ENCODE measurements at regions not wholly inside any gene's neighbourhood (a gene's known extent, or its start where the extent isn't known, plus 50 kb on each side); places are given as distances from the start of the nearest gene placed in this dataset.

GRCh38 chr18:73099759-73100158 lies 232.0 kb upstream of the NETO1 start:
- no peak for TF ChIP-seq CTCF (IDR thresholded peaks at IDR 0.05; ENCODE audit: extremely low read depth, low read depth, low read length)
- Histone ChIP-seq H3K79me2 (ENCODE audit: insufficient read depth, low read length) (no peaks in the 10 kb centered on the region), H3K9me3 (ENCODE audit: low read depth, low read length) (no peaks in the 10 kb centered on the region), H3K27ac (ENCODE audit: low read depth, low read length) (no peak overlapping the region), H3K36me3 (ENCODE audit: insufficient read depth, low read length) (no peaks in the 10 kb centered on the region), H3K4me2 (ENCODE audit: insufficient read depth, low read length) (no peak overlapping the region), H2AFZ (ENCODE audit: low read length) (no peak overlapping the region), H3K4me1 (ENCODE audit: insufficient read depth, low read length) (no peaks in the 10 kb centered on the region), H3K27me3 (ENCODE audit: insufficient read depth, low read length) (no peaks in the 10 kb centered on the region), H3K4me3 (ENCODE audit: insufficient read depth, low read length) (no peak overlapping the region), H4K20me1 (ENCODE audit: insufficient read depth, low read length) (no peaks in the 10 kb centered on the region)
- no peak for DNase-seq (ENCODE audit: insufficient read length, low spot score, missing footprints)

- Histone ChIP-seq H3K4me3 (ENCODE audit: insufficient read depth, low read length) (no peak overlapping the region), H3K27me3 (ENCODE audit: insufficient read depth, low read length) (no peaks in the 10 kb centered on the region), H3K36me3 (ENCODE audit: insufficient read depth, low read length) (no peaks in the 10 kb centered on the region), H3K4me2 (ENCODE audit: insufficient read depth, low read length) (no peak overlapping the region), H3K79me2 (ENCODE audit: insufficient read depth, low read length) (no peaks in the 10 kb centered on the region), H3K27ac (ENCODE audit: low read depth, low read length) (no peak overlapping the region), H4K20me1 (ENCODE audit: insufficient read depth, low read length) (no peaks in the 10 kb centered on the region), H3K4me1 (ENCODE audit: insufficient read depth, low read length) (no peaks in the 10 kb centered on the region), H3K9me3 (ENCODE audit: low read depth, low read length) (no peaks in the 10 kb centered on the region), H2AFZ (ENCODE audit: low read length) (no peak overlapping the region)
- TF ChIP-seq CTCF (IDR thresholded peaks at IDR 0.05; ENCODE audit: extremely low read depth, low read depth, low read length), result no peak
- DNase-seq (ENCODE audit: insufficient read length, low spot score, missing footprints), result no peak
Measured at GRCh38 chr18:73093687-73094250, 226.0 kb upstream of the NETO1 start.

- Histone ChIP-seq H3K79me2 (ENCODE audit: insufficient read depth, low read length) (no peaks in the 10 kb centered on the region), H3K9me3 (ENCODE audit: low read depth, low read length) (no peaks in the 10 kb centered on the region), H3K4me3 (ENCODE audit: insufficient read depth, low read length) (no peak overlapping the region), H3K4me2 (ENCODE audit: insufficient read depth, low read length) (no peak overlapping the region), H3K27ac (ENCODE audit: low read depth, low read length) (no peak overlapping the region), H2AFZ (ENCODE audit: low read length) (no peak overlapping the region), H3K36me3 (ENCODE audit: insufficient read depth, low read length) (no peaks in the 10 kb centered on the region), H4K20me1 (ENCODE audit: insufficient read depth, low read length) (no peaks in the 10 kb centered on the region), H3K27me3 (ENCODE audit: insufficient read depth, low read length) (no peaks in the 10 kb centered on the region), H3K4me1 (ENCODE audit: insufficient read depth, low read length) (no peaks in the 10 kb centered on the region)
- no peak for DNase-seq (ENCODE audit: insufficient read length, low spot score, missing footprints)
- no peak for TF ChIP-seq CTCF (IDR thresholded peaks at IDR 0.05; ENCODE audit: extremely low read depth, low read depth, low read length)
Measured at GRCh38 chr18:73088445-73088844, 220.7 kb upstream of the NETO1 start.

GRCh38 chr18:73087282-73087977 lies 219.6 kb upstream of the NETO1 start:
- Histone ChIP-seq H3K4me1 (ENCODE audit: insufficient read depth, low read length) (no peaks in the 10 kb centered on the region), H3K9me3 (ENCODE audit: low read depth, low read length) (no peaks in the 10 kb centered on the region), H4K20me1 (ENCODE audit: insufficient read depth, low read length) (no peaks in the 10 kb centered on the region), H3K4me3 (ENCODE audit: insufficient read depth, low read length) (no peak overlapping the region), H3K27ac (ENCODE audit: low read depth, low read length) (no peak overlapping the region), H3K79me2 (ENCODE audit: insufficient read depth, low read length) (no peaks in the 10 kb centered on the region), H3K36me3 (ENCODE audit: insufficient read depth, low read length) (no peaks in the 10 kb centered on the region), H3K4me2 (ENCODE audit: insufficient read depth, low read length) (no peak overlapping the region), H3K27me3 (ENCODE audit: insufficient read depth, low read length) (no peaks in the 10 kb centered on the region), H2AFZ (ENCODE audit: low read length) (no peak overlapping the region)
- no peak for DNase-seq (ENCODE audit: insufficient read length, low spot score, missing footprints)
- TF ChIP-seq CTCF (IDR thresholded peaks at IDR 0.05; ENCODE audit: extremely low read depth, low read depth, low read length), result no peak

Measured in osteoblast (primary cell).